Esophagus squamous epithelium (tissue), 5 donors: ENCODE measurements at regions not wholly inside any gene's neighbourhood (a gene's known extent, or its start where the extent isn't known, plus 50 kb on each side); places are given as distances from the start of the nearest gene placed in this dataset.
"Not testable (repeated sequence)": the region's sequence is repeated elsewhere in the genome, so short reads cannot be mapped to it uniquely, and the experiment has no call there.

Source experiments
- DNase-seq: peaks from one replicate; lab custom pipeline; 2025; lab: John Stamatoyannopoulos, UW
- H3K27ac ChIP-seq, 4 donors: fragments of 200-600 bp; sonication (generic); one replicate each; pipeline ENCODE4 v1.5.1; 2016 to 2019; ENCODE audit warnings: mild to moderate bottlenecking in 1 of 4
- H3K27me3 ChIP-seq, 4 donors: fragments of 200-600 bp; sonication (generic); 1 replicate in 3 of 4; 2 replicates in 1 of 4; pipeline versions ENCODE4 v1.5.1 to v1.6.0; 2017 to 2021; ENCODE audit warnings: antibody characterized with exemption in 1 of 4
- H3K36me3 ChIP-seq, 3 donors: fragments of 200-600 bp; sonication (generic); one replicate each; pipeline ENCODE4 v1.5.1; 2016 to 2019
- H3K4me1 ChIP-seq, 3 donors: fragments of 200-600 bp; sonication (generic); one replicate each; pipeline ENCODE4 v1.5.1; 2017 to 2019
- H3K4me3 ChIP-seq, 4 donors: fragments of 200-600 bp; sonication (generic); 1 replicate in 3 of 4; 2 replicates in 1 of 4; pipeline ENCODE4 v1.5.1; 2016 to 2019; ENCODE audit warnings: mild to moderate bottlenecking in 2 of 4, moderate library complexity in 1 of 4
- H3K9me3 ChIP-seq, 3 donors: fragments of 200-600 bp; sonication (generic); one replicate each; pipeline ENCODE4 v1.5.1; 2016 to 2019
- CTCF ChIP-seq, 6 experiments: fragments of 450-650 bp in 4 of 6; fragments of 200-600 bp in 2 of 6; sonication (generic) in 2 of 6; IDR thresholded peaks; one replicate each; pipeline ENCODE4 v1.5.1; 2016 to 2019; ENCODE audit warnings: antibody characterized with exemption in 6 of 6, mild to moderate bottlenecking in 4 of 6, moderate library complexity in 4 of 6
- WGBS, 2 donors: methylation state at CpG; one replicate each; pipeline ENCODE4 v1.1.5; 2018; 5-methylcytosine and 5-hydroxymethylcytosine counted together
- intact Hi-C: fragments of 100-400 bp; cut with DNase I; formaldehyde crosslinking; loops from one replicate; pipeline ENCODE4 v1.15.0; 2022
- donor health status: DM: yes; HTN: yes; CAD: no.

GRCh38 chr7:150033711-150034110 lies 159.9 kb downstream of the ATP6V0E2 start:
- H3K36me3 ChIP-seq, intact Hi-C loops, H3K4me1 ChIP-seq, H3K9me3 ChIP-seq, H3K27me3 ChIP-seq, DNase-seq, H3K27ac ChIP-seq, H3K4me3 ChIP-seq: not testable (repeated sequence)
- no CpG with 5 or more reads among the region's 23 CpGs for WGBS, 2 donors

GRCh38 chr7:150035769-150036168 lies 162.0 kb downstream of the ATP6V0E2 start:
- H3K27me3 ChIP-seq, DNase-seq, intact Hi-C loops: not testable (repeated sequence)

GRCh38 chr7:150039061-150039460 lies 165.3 kb downstream of the ATP6V0E2 start:
- H3K4me3 ChIP-seq, H3K4me1 ChIP-seq, DNase-seq, H3K9me3 ChIP-seq, H3K27ac ChIP-seq, H3K27me3 ChIP-seq, H3K36me3 ChIP-seq, intact Hi-C loops: not testable (repeated sequence)
- WGBS, 2 donors, result no CpG with 5 or more reads among the region's 16 CpGs

More at GRCh38 chr7:150035769-150036168, 162.0 kb downstream of the ATP6V0E2 start:
- H3K27ac ChIP-seq, H3K4me3 ChIP-seq, H3K4me1 ChIP-seq, H3K36me3 ChIP-seq, H3K9me3 ChIP-seq: not testable (repeated sequence)
- 100% methylated on average over 1 of the region's 21 CpGs; no CpG with 5 or more reads in 1 of the 2 donors for WGBS, 2 donors

- H3K4me1 ChIP-seq, H3K27ac ChIP-seq, DNase-seq, H3K27me3 ChIP-seq, H3K9me3 ChIP-seq, intact Hi-C loops, H3K4me3 ChIP-seq, H3K36me3 ChIP-seq: not testable (repeated sequence)
- no CpG with 5 or more reads among the region's 20 CpGs for WGBS, 2 donors
These were observed 168.5 kb downstream of the ATP6V0E2 start for GRCh38 chr7:150042281-150042680.

GRCh38 chr7:150044771-150045170 lies 171.0 kb downstream of the ATP6V0E2 start:
- H3K27ac ChIP-seq, DNase-seq, intact Hi-C loops, H3K9me3 ChIP-seq, H3K4me3 ChIP-seq, H3K36me3 ChIP-seq: not testable (repeated sequence)
- 1 to 13% methylated on average over 7 of the region's 7 CpGs for WGBS, 2 donors
- peaks cover 0 to 25% (median 0%) of the 10 kb centered on the region in 4 donors for H3K27me3 ChIP-seq
- H3K4me1 ChIP-seq, result peaks cover 6 to 28% (median 6%) of the 10 kb centered on the region in 3 donors

- H3K9me3 ChIP-seq, result not testable (repeated sequence)
- TF ChIP-seq CTCF (IDR thresholded peaks at IDR 0.05), result peak in 1 of 6 experiments; percentile 10
- H3K27me3 ChIP-seq, result peaks cover 0 to 25% (median 0%) of the 10 kb centered on the region in 4 donors
These were observed 171.8 kb downstream of the ATP6V0E2 start for GRCh38 chr7:150045596-150045995.

GRCh38 chr7:150046290-150047194 lies 172.8 kb downstream of the ATP6V0E2 start:
- peaks cover 6 to 28% (median 6%) of the 10 kb centered on the region in 3 donors for H3K4me1 ChIP-seq
- intact Hi-C loops, H3K9me3 ChIP-seq, H3K36me3 ChIP-seq, DNase-seq: not testable (repeated sequence)
- peak overlapping the region in 2 of 4 donors; percentile 54 to 66 for H3K4me3 ChIP-seq
- H3K27ac ChIP-seq, result peak overlapping the region in 1 of 4 donors; percentile 22
- WGBS, 2 donors, result 13% methylated on average over 5 of the region's 17 CpGs; no CpG with 5 or more reads in 1 of the 2 donors
- peaks cover 0 to 25% (median 0%) of the 10 kb centered on the region in 4 donors for H3K27me3 ChIP-seq

More at GRCh38 chr7:150045596-150045995, 171.8 kb downstream of the ATP6V0E2 start:
- intact Hi-C loops, H3K36me3 ChIP-seq, H3K4me3 ChIP-seq, DNase-seq, H3K27ac ChIP-seq: not testable (repeated sequence)
- H3K4me1 ChIP-seq, result peaks cover 6 to 28% (median 6%) of the 10 kb centered on the region in 3 donors
- 4 to 31% methylated on average over 2 of the region's 2 CpGs for WGBS, 2 donors

GRCh38 chr7:150047329-150047728 lies 173.6 kb downstream of the ATP6V0E2 start:
- DNase-seq, intact Hi-C loops, H3K36me3 ChIP-seq, H3K9me3 ChIP-seq: not testable (repeated sequence)
- Histone ChIP-seq H3K27me3 (peaks cover 0 to 25% (median 0%) of the 10 kb centered on the region in 4 donors), H3K27ac (peak overlapping the region in 2 of 4 donors; percentile 60 to 80), H3K4me3 (peak overlapping the region in 3 of 4 donors; percentile 43 to 66 (median 54)), H3K4me1 (peaks cover 6 to 28% (median 6%) of the 10 kb centered on the region in 3 donors)
- 0% methylated on average over 2 of the region's 57 CpGs for WGBS, 2 donors

- intact Hi-C loops, H3K36me3 ChIP-seq, DNase-seq, H3K9me3 ChIP-seq: not testable (repeated sequence)
- Histone ChIP-seq H3K27me3 (peaks cover 0 to 25% (median 0%) of the 10 kb centered on the region in 4 donors), H3K27ac (peak overlapping the region in 2 of 4 donors; percentile 60 to 80), H3K4me1 (peaks cover 6 to 28% (median 6%) of the 10 kb centered on the region in 3 donors), H3K4me3 (peak overlapping the region; percentile 25 to 66 (median 48))
- 0 to 8% methylated on average over 19 to 28 of the region's 31 CpGs for WGBS, 2 donors
These were observed 174.0 kb downstream of the ATP6V0E2 start for GRCh38 chr7:150047772-150048171.

GRCh38 chr7:150048244-150049011 lies 174.7 kb downstream of the ATP6V0E2 start:
- H3K36me3 ChIP-seq, intact Hi-C loops, H3K9me3 ChIP-seq, DNase-seq: not testable (repeated sequence)
- Histone ChIP-seq H3K4me1 (peaks cover 6 to 28% (median 6%) of the 10 kb centered on the region in 3 donors), H3K27ac (peak overlapping the region in 3 of 4 donors; percentile 54 to 80 (median 69)), H3K4me3 (peak overlapping the region; percentile 25 to 66 (median 48)), H3K27me3 (peaks cover 0 to 25% (median 0%) of the 10 kb centered on the region in 4 donors)
- 0 to 6% methylated on average over 3 to 4 of the region's 79 CpGs for WGBS, 2 donors
